NCI-H2029 treated with DMSO at 0.1 percent for 48 hours (cell line): ENCODE measurements at regions not wholly inside any gene's neighbourhood (a gene's known extent, or its start where the extent isn't known, plus 50 kb on each side); places are given as distances from the start of the nearest gene placed in this dataset.

Source experiments
- DNase-seq: peaks from one replicate; lab custom pipeline; 2025; lab: John Stamatoyannopoulos, UW

DNA sequence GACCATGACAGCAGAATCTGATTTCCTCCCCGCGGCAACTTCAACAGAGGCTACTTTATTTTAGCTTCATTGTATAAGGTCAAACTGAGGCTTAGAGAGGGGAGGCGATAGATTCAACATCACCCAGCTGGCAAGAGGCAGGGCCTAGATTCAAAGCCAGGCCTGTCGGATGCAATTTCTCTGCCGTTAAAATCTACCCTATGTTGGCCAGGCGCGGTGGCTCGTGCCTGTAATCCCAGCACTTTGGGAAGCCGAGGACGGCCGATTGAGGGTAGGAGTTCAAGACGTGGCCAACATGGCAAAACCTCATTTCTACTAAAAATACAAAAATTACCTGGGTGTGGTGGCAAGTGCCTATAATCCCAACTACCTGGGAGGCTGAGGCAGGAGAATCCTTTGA, 182.2 kb downstream of the BCOR start:
- no peak for DNase-seq

DNA sequence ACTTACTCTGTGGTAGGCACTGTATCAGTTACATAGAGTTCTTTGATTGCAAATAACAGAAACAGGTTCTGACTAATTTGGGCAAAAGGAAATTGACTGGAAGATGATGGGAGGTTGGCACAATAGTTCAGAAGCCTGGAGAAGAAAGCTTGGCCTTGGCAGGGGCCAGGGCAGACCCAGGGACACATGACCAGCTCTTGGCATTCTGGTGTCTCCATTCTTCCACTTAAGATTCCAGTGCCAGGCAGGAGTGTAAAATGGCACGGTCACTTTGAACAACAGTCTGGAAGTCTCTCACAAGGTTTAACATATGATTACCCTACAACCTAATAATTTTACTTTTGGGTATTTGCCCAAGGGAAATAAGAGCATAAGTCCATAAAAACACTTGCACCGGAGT, 175.9 kb downstream of the BCOR start:
- DNase-seq: no peak

DNA sequence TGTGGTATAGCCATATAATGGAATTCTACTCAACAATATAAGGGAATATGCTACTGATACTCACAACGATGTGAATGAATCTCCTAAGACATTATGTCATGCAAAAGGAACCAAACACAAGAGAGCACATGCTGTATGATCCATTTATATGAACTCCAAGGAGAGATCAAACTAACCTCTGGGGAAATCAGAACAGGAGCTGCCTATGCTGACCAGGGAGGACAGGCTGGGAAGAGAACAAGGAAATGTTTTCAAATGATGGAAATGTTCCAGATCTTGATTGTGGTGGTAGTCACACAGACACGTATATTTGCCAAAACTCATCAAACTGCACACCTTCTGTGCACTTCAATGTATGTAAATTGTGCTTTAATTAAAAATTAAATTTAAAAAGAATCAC, 175.3 kb downstream of the BCOR start:
- DNase-seq: no peak

DNA sequence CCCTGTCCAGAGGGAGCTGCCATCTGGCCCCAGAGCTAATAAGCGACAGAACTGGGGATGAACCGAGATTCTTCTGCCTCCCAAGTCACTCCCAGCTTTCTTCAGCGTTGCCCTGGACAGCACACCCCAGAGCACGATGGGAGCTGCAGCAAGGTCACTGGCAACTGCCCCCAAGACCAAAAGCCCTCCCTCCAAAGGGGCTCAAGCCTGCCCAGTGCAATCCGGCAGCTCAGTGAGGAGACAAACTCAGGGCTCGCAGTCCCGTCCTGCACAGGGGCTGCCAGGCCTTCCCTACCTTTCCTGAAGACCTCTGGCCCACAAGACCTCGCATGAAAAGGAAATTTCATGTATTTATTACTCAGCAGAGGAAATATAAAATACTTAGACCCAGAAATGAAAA, 174.8 kb downstream of the BCOR start:
- no peak for DNase-seq

DNA sequence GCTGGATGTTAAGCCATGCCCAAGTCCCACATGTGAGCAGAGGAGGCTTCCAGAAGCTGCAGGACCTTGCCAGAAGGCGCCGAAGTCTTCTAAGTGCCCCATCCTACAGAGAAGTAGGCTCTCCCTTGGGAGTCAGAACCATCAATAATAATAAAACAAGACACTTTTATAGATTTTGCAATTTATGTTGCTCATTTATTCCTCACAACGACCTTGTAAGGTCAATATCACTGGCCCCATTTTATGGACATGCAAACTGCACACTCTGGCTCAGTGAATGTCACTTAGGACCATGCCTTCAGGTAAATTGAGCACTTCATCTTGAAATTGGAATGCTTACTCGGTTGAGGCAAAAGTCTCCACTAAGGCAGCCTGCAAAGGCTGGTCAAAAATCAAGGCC, 170.4 kb downstream of the BCOR start:
- DNase-seq: no peak

DNA sequence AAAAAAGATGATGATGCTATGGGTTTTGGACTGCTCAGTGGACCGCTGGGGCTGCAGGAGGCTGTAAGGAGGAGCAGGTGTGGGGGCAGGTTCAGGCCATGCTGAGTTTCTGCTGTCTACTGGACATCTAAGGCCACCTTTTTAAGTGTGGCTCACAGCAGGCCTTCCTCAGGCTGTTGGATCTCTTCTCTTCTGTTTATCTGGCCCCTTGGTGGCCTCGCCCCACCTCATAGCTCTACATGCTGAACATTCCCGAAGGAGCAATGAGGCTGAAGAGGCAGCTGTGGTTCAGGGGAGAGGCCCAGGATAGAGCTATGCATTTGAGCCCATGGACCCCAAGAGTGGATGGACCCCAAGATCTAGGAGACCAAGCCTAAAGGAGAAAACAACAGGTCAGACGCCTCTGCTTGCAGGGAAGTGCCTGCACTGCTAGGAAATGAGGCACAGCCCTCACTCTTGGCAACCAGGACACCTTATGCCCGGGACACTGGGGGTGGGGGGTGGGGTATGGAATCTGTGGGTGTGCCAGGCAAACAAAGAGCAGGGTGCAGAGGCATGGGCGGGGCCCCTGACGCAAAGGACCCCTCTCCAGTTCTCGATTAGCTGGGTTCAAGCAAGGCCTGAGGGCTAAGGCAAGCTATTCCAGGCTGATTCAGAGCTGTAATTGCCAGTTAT, 168.9 kb downstream of the BCOR start:
- DNase-seq: no peak

DNA sequence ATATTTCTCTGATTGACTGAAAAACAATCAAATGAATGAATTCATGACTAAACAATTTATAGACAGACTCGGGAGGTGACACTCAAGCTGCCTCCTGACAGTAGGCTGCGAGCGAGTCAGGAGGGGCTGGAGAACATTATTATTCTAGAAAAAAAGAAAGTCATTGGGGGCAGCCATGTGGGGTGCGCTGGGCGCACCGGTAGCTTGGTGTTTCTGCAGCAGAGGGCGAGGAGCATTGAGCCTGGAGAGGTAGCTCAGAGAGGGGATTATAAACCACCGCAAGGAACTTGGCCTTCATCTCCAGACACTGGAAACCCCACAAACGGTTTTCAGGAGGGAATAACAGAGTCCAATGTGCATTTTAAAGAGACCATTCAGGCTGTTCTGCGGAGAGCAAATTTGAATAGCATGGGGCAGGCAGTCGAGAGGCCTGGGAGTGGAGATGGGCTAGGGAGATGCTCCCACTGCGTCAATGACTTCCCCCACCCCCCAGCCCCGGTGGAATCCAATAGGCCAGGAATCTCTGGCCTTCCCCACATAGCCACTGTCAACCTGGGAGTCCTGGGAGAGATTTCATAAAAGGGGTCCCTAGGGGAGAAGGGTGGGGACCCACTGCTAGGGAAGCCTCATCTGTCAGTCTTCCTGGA, 168.3 kb downstream of the BCOR start:
- DNase-seq: no peak

DNA sequence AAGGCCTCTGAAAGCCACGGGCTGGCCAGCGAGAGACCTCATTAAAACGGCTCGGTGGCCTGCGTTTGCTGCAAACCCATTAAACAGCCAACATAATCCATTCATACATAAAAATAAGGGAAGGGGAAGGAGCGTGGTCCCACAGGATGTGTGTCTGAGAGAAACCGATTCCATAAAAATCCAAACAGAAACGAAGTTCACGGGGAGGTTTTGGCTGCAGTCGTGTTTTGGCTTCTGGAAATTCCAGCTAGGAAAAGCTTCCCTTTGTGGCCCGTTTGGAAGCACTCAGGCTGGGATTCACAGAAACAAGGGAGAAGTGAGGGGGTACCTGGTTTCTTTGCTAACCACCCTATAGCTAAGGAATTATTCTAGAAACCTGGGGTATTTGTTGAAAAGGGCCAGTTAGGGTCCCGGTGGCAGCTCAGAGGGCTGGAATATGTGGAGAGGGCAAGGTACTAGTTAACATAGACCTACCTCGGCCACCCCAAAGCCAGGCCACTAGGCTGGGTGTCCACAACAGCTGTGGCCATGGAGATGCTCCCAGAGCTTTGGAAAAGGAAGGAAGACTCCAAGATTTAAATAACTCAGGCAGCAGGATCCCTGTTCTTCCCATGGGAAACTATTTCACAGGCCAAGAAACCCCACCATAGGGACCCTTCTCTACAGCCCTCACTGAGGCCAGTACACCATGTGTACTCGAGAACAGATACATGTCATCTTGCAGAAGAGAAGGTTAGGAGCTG, 166.8 kb downstream of the BCOR start:
- DNase-seq: no peak

DNA sequence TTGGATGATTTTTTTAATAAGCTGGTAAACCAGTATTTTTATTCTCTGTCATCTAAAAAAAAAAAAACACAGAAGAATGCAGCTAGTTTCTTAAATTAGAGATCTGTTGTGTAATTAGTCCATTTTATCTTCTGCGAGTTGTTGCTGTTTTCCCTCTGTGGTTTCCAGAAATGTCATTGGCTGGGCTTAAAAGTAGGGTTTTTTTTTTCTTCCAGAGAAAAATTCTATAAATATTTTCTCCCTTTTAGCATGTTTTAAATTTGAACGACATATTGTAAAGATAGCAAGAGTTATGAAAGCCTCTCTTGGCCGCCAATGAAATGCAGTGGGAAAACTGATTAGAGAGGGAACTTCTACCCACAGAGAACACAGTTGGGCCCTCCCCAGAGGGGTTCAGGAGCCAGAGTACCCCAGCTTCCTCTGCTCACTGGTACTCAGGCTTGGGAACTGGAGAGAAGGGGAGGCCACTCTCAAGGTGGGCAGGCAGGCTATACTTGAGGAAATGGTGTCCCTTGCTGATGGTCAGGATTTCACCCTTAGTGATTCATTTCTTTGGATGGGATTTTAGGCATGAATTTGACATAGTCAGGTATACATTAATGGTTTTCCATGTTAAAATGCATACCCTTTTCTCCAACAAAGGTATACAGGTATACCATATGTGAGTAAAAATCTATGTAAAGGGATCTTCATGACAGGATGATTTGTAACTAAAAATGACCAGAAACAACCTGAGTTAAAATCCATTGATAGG, 166.1 kb downstream of the BCOR start:
- DNase-seq: no peak

DNA sequence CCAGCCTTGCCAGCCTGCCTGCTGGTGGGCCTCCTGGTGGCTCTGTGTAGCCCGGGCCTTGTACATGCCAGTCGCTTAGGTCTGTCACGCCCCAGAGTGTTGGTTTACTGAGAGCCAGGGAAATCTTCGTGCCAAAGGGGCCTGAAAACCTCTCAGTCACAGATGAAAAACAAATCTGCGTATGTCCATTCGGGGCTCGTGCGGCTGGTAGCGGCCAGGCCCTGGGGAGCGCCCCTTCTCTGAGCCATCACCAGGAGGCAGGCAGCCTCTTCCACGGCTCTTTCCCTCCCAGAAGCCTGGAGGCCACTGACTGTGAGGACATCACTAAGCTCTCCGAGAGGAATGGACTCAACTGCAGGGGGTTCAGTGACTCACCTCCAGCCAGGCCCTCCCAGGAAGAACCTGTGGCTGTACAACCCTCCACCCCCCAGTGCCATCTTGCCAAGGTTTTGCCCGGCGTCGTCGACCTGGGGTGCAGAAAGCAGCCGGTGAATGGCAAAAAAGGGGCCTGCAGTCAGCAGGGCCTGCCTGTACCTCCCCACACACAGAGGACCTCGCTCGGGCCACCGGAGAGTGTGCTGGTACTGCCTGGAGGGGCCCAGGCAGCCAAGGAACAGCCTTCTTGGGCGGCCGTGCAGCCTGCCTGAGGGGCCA, 162.2 kb downstream of the BCOR start:
- DNase-seq: no peak

DNA sequence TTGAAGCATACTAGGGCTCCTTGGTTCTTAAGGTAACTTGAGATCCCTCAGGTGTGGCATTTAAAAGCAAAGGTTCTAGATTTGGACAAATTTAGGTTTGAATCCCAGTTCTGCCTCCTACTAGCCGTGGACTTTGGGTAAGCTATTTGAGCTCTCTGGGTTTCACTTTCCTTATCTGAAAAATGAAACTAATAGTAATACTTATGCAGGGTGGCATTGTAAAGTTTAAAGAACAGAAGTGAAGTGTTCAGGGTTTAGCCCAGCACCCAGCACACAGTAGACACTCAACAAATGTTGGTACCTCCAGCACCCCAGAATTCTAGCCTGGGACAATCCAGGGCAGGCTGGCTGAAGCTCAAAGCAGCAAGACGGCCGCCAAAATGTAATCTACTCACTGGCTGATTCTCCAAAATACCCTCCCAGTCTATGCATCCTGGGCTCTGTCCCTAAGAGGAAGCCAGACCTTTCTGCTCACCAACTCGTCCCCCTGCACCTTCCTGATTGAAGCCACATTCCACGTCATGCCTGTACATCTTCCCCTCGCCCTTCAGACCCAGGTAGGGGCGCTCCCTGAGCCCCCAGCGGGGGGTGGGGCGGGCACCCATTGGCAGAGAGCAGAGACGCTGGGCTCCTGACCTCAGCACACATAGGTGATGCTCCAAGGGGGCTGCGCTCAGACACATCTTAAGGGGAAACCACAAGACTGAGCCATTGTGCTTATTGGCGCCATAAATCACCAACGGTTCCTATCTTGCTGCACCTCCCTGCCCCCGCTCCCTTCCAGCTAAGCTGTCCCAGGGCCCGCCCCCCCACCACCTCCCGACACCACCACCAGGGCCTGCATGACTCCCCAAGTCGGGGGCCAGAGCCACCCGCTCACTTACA, 160.6 kb downstream of the BCOR start:
- DNase-seq: no peak

DNA sequence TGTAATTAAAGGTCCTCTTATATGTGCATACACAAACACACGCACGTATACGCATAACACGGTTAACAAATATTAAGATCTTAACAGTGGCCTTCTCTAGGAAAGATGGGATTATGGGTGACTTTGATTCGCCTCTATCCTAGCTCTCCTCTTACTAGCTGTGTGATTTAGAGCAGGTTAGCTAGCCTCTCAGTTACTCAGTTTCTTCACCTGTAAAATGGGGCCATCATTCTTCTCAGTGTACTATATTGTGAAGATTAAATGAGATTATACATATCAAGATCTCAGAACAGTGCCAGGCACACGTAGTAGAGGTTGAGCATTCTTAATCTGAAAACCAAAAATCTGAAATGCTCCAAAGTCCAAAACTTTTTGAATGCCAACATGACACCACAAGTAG, 159.3 kb downstream of the BCOR start:
- no peak for DNase-seq

DNA sequence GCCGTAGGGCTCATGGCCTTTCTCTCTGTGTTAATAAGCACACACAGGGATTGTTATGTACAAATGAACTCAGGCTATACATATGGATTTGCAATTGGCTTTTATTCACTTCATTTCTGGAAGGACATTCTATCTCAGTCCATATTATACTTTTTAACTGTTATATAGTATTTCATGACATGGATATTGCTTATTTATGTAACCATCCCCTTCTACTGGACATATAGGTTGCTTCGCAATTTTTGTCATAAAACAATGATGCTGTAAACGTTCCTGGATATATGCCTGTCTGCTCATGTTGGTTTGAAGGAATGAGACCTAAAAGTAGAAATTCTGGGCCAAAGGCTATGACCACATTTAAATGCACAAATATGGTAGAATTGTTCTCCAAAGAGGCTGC, 158.1 kb downstream of the BCOR start:
- DNase-seq: no peak

DNA sequence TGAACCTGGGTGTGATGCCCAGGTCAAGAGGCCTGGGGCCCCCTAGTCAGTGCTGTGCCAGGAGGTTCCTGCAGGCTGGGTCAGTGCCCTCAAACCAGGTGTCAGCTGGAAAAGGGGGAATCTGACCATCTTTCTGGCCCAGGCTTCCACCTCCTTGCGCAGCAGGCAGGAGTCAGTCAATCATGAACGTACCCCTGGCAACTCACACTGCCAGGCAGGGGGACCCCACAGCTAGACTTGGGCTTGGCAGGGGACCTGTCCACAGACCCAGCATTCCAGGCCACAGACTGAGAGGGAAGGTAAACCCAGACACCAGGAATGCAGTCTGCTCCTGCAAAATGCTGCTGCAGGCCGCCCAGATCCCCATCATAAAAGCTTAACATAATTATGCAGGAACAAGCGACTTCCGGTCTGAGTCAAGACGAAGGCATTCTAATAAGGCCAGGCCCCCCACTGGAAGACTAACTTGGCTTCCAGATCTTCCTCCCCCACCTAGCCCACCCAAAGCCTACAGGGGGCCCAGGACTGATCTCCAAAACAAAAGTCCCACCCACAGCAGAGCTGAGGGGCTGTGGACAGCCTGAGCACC, 156.3 kb downstream of the BCOR start:
- DNase-seq: no peak

DNA sequence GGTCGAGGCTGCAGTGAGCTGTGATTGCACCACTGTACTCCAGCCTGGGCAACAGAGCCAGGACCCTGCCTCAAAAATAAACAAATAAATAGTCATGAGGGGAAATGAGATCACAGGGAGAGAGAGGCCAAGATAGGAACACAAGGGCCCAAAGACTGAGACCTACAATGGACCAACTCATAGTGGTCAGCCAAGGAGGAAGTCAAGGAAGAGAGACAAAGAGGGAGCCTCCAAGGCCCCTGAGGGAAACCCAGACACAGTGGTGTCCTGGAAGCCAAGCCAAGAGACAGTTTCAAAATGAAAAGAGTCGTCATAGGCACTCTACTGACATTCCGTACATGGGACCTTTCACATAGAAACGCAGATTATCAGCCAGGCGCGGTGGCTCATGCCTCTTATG, 153.3 kb downstream of the BCOR start:
- no peak for DNase-seq

DNA sequence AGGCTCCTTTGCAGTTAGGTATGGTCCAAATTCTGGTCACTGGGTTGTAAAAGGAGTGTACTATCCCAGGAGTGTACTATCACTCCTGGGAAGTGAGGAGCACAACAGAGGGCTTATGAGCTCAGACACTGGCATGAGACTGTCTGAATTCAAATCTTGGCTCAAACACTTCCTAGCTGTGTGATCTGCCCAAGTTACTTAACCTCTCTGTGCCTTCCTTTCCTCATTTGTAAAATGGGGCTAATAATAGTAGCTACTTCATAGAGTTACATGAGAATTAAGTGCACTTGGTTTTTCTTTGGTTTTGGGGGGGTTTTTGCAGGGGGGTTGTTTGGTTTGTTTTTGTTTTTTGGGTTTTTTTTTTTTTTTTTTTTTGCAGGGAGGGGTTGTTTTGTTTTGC, 152.0 kb downstream of the BCOR start:
- DNase-seq: no peak

DNA sequence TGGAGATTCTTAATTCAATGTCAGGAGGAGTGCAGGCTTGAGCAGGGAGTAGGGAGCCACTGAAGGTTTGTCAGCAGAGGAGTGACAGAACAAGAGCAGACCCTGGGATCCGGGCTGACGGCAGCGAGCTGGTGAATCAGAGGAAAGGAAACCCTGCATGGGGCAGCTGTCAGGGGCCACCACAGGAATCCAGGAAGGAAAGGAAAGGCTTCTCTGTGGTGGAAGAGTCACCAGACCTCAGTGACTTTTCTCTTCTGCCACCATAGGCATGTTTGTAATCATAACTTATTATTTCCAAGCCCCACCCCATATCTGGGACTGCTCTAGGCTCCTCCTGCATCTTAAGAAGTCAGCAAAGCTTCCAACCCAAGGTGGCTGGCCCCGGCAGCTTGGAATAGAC, 150.9 kb downstream of the BCOR start:
- no peak for DNase-seq

DNA sequence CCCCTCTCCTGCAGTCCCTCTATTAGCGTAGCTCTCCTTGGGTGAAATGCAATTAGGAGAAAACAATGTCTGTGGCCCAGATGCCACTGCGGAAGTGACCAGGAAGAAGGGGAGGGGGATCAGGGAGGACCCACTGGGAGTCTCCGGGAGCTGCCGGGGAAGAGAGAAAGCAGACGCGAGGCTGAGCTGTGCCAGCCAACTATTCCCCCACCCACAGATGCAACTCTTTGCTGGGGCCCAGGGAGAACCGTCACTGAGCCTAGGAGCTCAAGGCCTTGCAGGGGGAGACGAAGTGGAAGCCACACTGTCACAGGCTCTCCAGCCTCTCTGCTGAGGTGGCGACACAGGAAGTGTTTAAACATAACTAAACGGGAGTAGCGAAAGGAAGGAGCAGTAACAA, 149.2 kb downstream of the BCOR start:
- peak; percentile 48 for DNase-seq

DNA sequence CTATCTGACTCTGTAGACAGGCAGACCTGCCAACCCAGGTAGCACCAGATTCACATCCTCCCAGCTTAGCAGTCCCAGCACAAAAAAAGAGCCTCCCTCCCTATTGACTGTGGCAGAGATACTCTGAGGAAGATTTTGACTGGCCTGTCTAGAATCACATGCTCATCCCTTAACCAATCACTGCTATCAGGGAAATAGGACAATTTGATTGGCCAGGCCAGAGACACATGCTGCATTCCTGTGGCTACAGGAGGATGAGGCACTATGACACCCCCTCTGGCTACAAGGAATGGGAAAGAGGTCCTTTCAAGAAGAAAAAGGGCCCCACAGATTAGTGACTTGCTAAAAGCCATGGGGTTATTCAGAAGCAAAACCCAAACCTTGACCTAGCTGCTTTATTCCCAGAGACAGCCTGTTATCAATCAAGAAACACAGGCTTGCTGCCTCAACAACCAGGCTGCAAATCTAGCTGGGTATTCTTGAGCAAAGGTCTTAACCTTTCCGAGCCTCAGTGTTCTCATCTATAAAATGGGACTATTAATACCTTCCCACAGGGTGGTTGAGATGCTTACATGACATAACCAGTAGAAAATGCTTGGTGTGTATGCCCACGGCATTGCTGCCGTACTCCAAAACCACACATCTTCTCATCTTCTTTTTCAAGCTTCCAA, 147.6 kb downstream of the BCOR start:
- DNase-seq: no peak

DNA sequence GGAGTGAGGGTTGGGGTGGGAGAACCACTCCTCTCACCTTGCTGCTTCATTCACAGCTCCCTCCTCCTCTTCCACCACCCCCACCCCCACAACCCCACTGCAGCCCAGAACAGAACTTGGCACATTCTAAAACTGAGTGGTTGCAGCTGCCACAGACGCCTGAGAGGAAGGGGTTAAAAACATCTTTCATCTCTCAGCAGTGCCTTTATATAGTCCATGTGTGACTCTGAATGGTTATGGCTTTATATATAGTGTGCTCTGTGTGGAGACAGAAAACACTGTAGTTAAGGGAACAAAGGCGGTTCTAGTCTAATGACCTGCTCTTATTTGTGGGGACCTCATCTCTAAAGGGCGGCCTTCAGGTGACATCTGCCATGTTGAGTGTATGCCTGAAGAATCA, 144.8 kb downstream of the BCOR start:
- DNase-seq: peak; percentile 32
